GM10266 (cell line): ENCODE measurements at regions not wholly inside any gene's neighbourhood (a gene's known extent, or its start where the extent isn't known, plus 50 kb on each side); places are given as distances from the start of the nearest gene placed in this dataset.

ENCODE experiments used
- DNase-seq: peaks from one replicate; pipeline ENCODE4 v3.0.0; 2012; ENCODE audit errors: extremely low spot score
- TF ChIP-seq, protein P1 (sequence below): IDR thresholded peaks from 2 replicates; pipeline ENCODE4 v1.5.1; 2012; ENCODE audit warnings: mild to moderate bottlenecking, low read depth; ENCODE audit not compliant: control insufficient read depth, insufficient read depth; ENCODE audit errors: missing control alignments

DNA sequence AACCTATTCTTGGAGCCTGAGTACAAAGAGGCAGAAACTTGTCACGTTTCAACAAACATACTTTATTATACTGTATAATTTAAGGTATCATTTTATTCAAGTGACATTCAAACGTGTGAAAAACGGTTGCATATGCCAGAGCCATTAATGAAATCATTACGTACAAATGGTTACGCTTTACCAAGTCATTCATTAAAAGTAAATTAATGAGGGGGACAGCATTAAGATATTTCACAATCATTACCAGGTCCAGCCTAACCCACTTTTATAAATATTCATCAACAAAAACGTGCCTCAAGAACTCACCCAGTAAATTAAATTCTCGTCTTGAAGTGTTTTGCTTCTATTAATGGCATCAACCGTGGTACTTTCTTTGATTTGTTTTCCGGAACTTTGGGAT is 253.0 kb downstream of the RPS24 start:
- no peak for DNase-seq
- TF ChIP-seq, protein P1, sequence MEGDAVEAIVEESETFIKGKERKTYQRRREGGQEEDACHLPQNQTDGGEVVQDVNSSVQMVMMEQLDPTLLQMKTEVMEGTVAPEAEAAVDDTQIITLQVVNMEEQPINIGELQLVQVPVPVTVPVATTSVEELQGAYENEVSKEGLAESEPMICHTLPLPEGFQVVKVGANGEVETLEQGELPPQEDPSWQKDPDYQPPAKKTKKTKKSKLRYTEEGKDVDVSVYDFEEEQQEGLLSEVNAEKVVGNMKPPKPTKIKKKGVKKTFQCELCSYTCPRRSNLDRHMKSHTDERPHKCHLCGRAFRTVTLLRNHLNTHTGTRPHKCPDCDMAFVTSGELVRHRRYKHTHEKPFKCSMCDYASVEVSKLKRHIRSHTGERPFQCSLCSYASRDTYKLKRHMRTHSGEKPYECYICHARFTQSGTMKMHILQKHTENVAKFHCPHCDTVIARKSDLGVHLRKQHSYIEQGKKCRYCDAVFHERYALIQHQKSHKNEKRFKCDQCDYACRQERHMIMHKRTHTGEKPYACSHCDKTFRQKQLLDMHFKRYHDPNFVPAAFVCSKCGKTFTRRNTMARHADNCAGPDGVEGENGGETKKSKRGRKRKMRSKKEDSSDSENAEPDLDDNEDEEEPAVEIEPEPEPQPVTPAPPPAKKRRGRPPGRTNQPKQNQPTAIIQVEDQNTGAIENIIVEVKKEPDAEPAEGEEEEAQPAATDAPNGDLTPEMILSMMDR = no peak

DNA sequence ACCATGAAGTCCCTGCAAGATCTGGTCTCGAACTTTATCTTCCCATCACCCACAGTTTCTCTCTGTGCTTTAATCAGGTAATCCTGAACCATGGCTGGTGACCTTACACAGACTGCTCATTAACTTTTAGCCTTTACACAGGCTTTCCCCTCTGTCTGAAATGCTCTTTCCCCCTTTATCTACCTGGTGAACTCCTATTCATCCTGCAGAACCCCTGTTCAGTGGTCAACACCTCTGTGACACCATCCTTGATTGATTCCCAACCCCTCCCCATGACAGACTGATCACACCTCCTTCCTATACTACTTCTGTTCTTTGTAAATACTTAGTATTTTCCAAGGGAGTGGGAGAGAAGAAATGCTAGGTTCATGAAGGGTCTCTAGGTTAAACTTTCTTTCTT is 254.0 kb downstream of the RPS24 start:
- no peak for DNase-seq
- TF ChIP-seq, protein P1 = no peak

DNA sequence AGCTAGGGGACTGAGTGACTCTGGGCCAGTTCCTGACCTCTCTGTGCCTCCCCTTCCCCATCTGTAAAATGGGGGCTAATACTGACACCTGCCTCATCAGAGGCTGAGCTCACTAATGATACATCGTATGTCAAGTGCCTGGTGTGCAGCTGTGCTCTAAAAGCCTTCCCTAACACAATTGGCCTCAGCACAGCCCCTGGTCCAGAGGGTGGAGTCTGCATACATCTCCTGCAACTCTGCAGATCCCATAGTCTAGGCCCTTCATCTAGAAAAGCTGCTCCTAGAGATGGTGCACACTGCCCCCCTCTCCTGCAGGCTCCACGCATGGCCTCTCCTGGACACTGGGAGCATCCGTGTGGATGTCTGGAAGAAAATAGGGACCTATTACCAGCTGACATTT is 255.0 kb downstream of the RPS24 start:
- DNase-seq = no peak
- TF ChIP-seq, protein P1 = no peak

DNA sequence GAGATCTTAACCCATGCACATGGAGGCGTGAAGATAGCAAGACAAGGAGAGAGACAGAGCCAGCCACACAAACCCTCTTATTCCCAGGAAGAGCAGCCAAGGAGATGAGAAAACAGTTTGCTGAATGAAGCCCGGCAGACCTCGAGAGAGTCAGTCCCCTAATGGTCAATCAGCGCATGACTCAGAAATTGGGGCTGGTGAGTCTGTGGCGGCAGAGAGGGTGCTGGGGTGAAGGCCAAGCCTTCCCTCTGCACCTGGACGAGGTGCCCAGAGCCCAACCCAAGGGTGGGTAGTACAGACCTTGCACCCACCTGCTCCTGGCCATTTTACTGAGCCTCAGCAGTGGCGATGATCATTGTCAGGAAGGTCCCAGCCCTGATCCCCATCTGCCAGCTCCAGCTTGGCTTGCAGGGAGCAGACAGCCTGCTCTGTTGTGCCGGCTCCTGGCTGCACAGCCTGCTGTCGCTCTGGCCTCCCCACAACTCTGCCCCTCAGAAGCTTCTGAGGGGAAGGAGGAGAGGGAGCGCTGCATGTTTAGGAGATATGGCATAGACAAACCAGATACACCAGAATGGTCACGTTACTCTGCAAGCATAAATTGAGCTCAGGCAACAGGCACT is 256.6 kb downstream of the RPS24 start:
- TF ChIP-seq, protein P1 = no peak
- DNase-seq = no peak

DNA sequence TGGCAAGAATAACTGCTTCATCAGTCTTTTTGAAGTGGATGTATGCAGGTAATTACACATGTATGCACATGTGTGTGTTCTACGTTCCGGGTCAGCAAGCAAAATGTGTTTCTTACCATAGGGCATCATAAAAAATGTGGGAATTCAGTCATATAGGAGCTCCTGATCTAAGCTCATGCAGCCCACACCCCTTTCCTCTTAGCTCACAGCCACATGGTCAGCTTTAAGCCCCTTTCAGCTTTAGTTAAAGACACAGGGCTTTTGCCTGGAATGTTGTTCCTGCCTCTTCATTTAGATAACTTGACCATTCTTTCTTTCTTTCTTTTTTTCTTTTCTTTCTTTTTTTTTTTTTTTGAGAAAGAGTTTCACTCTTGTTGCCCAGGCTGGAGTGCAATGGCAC is 258.1 kb downstream of the RPS24 start:
- DNase-seq = no peak

DNA sequence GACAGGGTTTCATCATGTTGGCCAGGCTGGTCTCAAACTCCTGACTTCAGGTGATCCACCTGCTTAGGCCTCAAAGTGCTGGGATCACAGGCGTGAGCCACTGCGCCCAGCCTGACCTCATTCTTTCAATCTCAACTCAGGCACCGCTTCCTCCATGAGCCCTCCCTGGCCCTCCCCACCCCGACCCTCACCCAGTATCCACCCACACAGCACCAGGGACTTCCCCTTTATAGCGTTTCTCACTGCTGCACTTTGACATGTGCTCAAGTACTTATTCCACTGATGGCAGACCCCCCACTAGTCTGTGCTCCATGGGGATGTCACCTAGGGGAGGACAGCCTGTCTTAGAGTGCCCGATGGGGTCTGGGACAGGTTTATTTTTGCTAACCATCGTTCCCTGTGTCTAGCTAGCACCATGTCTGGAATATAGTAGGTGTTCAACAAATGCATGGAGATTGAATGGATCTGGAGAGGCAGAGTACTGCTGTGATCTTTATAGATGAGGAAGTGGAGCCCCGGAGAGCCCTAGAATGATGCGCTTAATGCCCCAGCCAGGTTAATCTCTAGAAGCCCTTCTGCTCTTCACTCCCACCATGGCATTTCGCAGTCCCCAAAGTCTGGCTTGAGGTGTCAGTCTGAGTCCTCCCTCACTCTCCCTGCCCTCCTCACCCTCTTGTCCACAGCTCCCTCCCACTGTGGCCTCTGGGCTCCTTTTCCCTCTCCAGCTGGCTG is 258.8 kb downstream of the RPS24 start:
- DNase-seq = no peak
- TF ChIP-seq, protein P1 = no peak

More for the DNA sequence above, 258.1 kb downstream of the RPS24 start:
- TF ChIP-seq, protein P1 = no peak
